ENCODE measurements at regions not wholly inside any gene's neighbourhood (a gene's known extent, or its start where the extent isn't known, plus 50 kb on each side); places are given as distances from the start of the nearest gene placed in this dataset.
"Not testable (repeated sequence)": the region's sequence is repeated elsewhere in the genome, so short reads cannot be mapped to it uniquely, and the experiment has no call there.

DNA sequence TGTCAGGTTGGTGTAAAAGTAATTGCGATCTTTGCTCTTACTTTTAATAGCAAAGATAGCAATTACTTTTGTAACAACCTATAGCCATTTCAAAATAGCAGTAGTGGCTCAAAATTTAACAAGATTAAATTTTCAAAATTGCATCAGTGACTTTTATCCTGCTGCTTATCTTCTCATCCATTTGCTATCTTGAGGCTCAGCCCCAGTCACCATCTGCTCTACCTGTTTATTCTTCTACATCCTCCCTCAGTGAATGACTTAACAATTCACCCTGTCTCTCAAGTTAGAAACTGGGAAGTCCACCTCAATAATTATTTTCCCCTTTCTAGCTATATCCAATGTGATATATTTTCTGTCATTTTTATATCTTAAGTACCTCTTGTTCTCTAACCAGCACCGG lies 148.6 kb upstream of the ZNF804A start:
- Histone ChIP-seq H3K27me3 (ENCODE audit: control insufficient read depth in 2 of 2, insufficient read depth in 2 of 2, low read length in 2 of 2) (no peaks in the 10 kb centered on the region), H3K9me3 (ENCODE audit: control insufficient read depth in 2 of 3, low read length in 3 of 3) (no peaks in the 10 kb centered on the region), H3K36me3 (ENCODE audit: control insufficient read depth in 2 of 3, insufficient read depth in 3 of 3, low read length in 3 of 3) (no peaks in the 10 kb centered on the region), H3K27ac (ENCODE audit: low read depth, low read length) (no peak overlapping the region), H3K4me3 (ENCODE audit: low read length) (no peak overlapping the region), H3K4me1 (ENCODE audit: control insufficient read depth in 2 of 2, insufficient read depth in 2 of 2, low read length in 2 of 2) (no peaks in the 10 kb centered on the region)
- intact Hi-C loops (cut with micrococcal nuclease): no loop called here
- Mint-ChIP-seq H3K4me3 (no peak overlapping the region), H3K9me3 (peaks cover 0 to 9% (median 0%) of the 10 kb centered on the region in 11 donors), H3K27ac (no peak overlapping the region), H3K36me3 (no peaks in the 10 kb centered on the region), H3K27me3 (no peaks in the 10 kb centered on the region), H3K4me1 (no peaks in the 10 kb centered on the region)
- ChIA-PET POLR2A (no interaction called here), CTCF (no interaction called here)
- DNase-seq: no peak
- no peak for ATAC-seq

DNA sequence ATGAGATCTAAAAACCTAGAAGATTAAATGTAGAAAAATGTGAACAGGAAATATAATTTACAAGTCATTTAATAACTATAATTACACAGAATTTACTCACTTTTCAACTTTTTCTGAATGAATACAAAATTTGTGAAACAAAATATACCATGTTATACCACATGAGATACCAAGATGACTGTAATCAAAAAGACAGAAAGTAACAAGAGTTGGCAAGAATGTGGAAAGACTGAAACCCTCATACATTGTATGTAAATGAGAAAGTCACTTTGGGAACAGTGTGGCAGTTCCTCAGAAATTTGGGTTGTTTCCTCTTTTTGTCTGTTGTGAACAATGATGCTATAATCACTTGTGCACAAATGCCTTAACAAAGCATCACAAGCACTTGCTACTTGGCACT lies 145.4 kb upstream of the ZNF804A start:
- ChIA-PET CTCF (no interaction called here), POLR2A (no interaction called here)
- no peaks in the 10 kb centered on the region for H3K4me1 Mint-ChIP-seq
- no peak overlapping the region for H3K4me3 Mint-ChIP-seq
- H3K4me3 ChIP-seq (ENCODE audit: low read length): no peak overlapping the region
- no peak overlapping the region for H3K27ac ChIP-seq (ENCODE audit: low read depth, low read length)
- ATAC-seq (no peak), DNase-seq (no peak)
- no peaks in the 10 kb centered on the region for H3K36me3 Mint-ChIP-seq
- no peaks in the 10 kb centered on the region for H3K4me1 ChIP-seq (ENCODE audit: control insufficient read depth in 2 of 2, insufficient read depth in 2 of 2, low read length in 2 of 2)
- H3K9me3 Mint-ChIP-seq: peaks cover 0 to 9% (median 0%) of the 10 kb centered on the region in 11 donors
- H3K27ac Mint-ChIP-seq: no peak overlapping the region
- intact Hi-C loops (cut with micrococcal nuclease): no loop called here
- H3K9me3 ChIP-seq (ENCODE audit: control insufficient read depth in 2 of 3, low read length in 3 of 3): no peaks in the 10 kb centered on the region
- no peaks in the 10 kb centered on the region for H3K27me3 Mint-ChIP-seq
- H3K36me3 ChIP-seq (ENCODE audit: control insufficient read depth in 2 of 3, insufficient read depth in 3 of 3, low read length in 3 of 3): no peaks in the 10 kb centered on the region
- H3K27me3 ChIP-seq (ENCODE audit: control insufficient read depth in 2 of 2, insufficient read depth in 2 of 2, low read length in 2 of 2): no peaks in the 10 kb centered on the region

DNA sequence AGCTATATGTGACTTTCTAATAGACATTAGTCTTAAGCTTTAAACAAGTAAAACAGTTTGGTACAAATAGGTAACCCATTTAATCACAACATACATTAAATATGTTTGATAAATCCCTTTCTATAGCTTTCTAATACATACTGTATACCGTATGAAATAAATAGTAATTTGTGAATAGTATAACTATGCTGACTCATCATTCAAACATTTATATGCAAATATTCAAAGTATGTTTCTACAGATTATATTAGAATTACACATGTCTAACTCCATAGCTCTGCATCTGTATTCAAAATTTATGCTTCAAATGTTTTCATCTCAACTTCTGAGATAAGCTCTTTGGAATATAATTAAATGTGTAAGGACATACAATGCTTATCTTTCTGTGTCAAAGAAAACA lies 142.7 kb upstream of the ZNF804A start:
- Mint-ChIP-seq H3K27me3 (no peaks in the 10 kb centered on the region), H3K27ac (no peak overlapping the region), H3K9me3 (peaks cover 0 to 5% (median 0%) of the 10 kb centered on the region in 11 donors), H3K4me3 (no peak overlapping the region), H3K4me1 (no peaks in the 10 kb centered on the region), H3K36me3 (no peaks in the 10 kb centered on the region)
- Histone ChIP-seq H3K4me1 (ENCODE audit: control insufficient read depth in 2 of 2, insufficient read depth in 2 of 2, low read length in 2 of 2) (no peaks in the 10 kb centered on the region), H3K4me3 (ENCODE audit: low read length) (no peak overlapping the region), H3K36me3 (ENCODE audit: control insufficient read depth in 2 of 3, insufficient read depth in 3 of 3, low read length in 3 of 3) (no peaks in the 10 kb centered on the region), H3K27me3 (ENCODE audit: control insufficient read depth in 2 of 2, insufficient read depth in 2 of 2, low read length in 2 of 2) (no peaks in the 10 kb centered on the region), H3K9me3 (ENCODE audit: control insufficient read depth in 2 of 3, low read length in 3 of 3) (no peaks in the 10 kb centered on the region), H3K27ac (ENCODE audit: low read depth, low read length) (no peak overlapping the region)
- DNase-seq (no peak), ATAC-seq (no peak)
- CTCF ChIA-PET: no interaction called here
- POLR2A ChIA-PET: no interaction called here
- intact Hi-C loops (cut with micrococcal nuclease): no loop called here

DNA sequence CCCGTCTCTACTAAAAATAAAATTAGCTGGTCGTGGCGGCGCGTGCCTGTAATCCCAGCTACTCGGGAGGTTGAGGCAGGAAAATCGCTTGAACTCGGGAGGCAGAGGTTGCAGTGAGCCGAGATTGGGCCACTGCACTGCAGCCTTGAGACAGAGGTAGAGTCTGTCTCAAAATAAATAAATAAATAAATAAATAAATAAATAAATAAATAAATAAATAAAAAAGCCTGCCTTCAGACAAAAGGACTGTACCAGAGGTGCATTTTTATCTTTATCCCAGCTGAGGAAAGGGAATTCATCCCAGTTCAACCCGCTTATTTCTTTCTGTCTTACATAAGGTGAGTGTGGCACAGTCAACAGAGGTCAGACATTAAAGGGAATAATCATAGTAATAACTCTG lies 141.6 kb upstream of the ZNF804A start:
- H3K36me3 ChIP-seq (ENCODE audit: control insufficient read depth in 2 of 3, insufficient read depth in 3 of 3, low read length in 3 of 3); DNase-seq; H3K27me3 Mint-ChIP-seq; H3K9me3 ChIP-seq (ENCODE audit: control insufficient read depth in 2 of 3, low read length in 3 of 3); H3K9me3 Mint-ChIP-seq; POLR2A ChIA-PET; H3K4me3 Mint-ChIP-seq; intact Hi-C loops (cut with micrococcal nuclease); H3K27me3 ChIP-seq (ENCODE audit: control insufficient read depth in 2 of 2, insufficient read depth in 2 of 2, low read length in 2 of 2); CTCF ChIA-PET; H3K4me3 ChIP-seq (ENCODE audit: low read length); H3K4me1 Mint-ChIP-seq; H3K36me3 Mint-ChIP-seq; H3K4me1 ChIP-seq (ENCODE audit: control insufficient read depth in 2 of 2, insufficient read depth in 2 of 2, low read length in 2 of 2); ATAC-seq; H3K27ac Mint-ChIP-seq; H3K27ac ChIP-seq (ENCODE audit: low read depth, low read length): not testable (repeated sequence)

DNA sequence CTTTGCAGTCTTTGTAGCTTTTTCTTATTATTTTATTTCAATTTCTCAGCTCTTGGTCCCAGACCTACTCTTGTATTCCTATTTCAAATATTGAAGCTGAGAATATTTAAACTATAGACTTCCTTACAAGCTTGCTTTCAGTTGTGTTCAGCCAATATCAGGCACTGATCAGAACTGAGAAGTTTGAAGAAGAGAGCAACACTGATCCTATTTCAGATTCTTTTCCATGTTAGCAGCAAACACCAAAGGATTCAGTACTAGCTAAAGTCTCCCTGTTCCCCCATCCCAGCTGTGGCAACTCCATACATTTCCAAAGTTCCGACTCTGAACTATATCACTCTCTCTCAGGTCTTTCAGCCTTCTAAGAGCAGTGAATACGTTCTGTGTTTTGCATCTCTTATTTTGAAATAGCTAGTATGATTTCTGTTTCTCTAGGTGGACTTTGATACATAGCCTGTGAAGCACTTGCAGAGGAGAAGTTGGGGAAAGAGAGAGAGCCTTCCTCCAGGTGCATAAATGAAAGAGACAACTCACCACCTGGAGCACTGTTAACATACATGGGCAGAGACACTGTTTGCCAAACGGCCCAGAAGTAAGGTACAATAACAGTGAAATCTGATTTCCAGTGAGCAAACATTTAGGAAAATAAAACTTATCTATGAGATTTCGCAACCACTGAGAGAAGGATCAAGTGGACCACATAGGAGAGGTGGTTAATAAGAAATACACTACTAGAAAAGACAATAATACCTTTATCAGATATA lies 135.0 kb upstream of the ZNF804A start:
- Histone ChIP-seq H3K4me1 (ENCODE audit: control insufficient read depth in 2 of 2, insufficient read depth in 2 of 2, low read length in 2 of 2) (no peaks in the 10 kb centered on the region), H3K4me3 (ENCODE audit: low read length) (no peak overlapping the region), H3K36me3 (ENCODE audit: control insufficient read depth in 2 of 3, insufficient read depth in 3 of 3, low read length in 3 of 3) (no peaks in the 10 kb centered on the region), H3K9me3 (ENCODE audit: control insufficient read depth in 2 of 3, low read length in 3 of 3) (no peaks in the 10 kb centered on the region), H3K27ac (ENCODE audit: low read depth, low read length) (no peak overlapping the region), H3K27me3 (ENCODE audit: control insufficient read depth in 2 of 2, insufficient read depth in 2 of 2, low read length in 2 of 2) (no peaks in the 10 kb centered on the region)
- Mint-ChIP-seq H3K27me3 (no peaks in the 10 kb centered on the region), H3K27ac (no peak overlapping the region), H3K4me3 (no peak overlapping the region), H3K36me3 (no peaks in the 10 kb centered on the region), H3K4me1 (no peaks in the 10 kb centered on the region), H3K9me3 (peaks cover 0 to 12% (median 0%) of the 10 kb centered on the region in 11 donors)
- intact Hi-C loops (cut with micrococcal nuclease): no loop called here
- no peak for ATAC-seq
- ChIA-PET CTCF (no interaction called here), POLR2A (no interaction called here)
- no peak for DNase-seq

DNA sequence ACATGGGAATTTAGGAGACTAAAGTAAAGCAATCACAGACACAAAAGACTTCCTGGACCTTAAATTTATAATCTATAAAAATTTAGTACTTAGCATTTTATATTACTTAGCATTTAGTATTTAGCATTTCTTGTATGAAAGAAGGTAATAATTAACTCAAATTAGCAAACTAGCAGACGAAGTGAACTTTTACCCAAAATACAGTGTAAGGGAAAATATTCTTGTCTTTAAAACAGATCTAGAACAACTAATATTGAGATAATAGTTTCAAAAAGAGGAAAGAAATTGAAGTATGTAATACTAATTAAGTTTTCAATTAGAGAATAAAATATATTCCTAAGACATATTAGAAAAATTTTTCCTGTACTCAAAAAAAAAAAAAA lies 134.5 kb upstream of the ZNF804A start:
- no peak overlapping the region for H3K4me3 ChIP-seq (ENCODE audit: low read length)
- H3K27ac ChIP-seq (ENCODE audit: low read depth, low read length): no peak overlapping the region
- no peak overlapping the region for H3K27ac Mint-ChIP-seq
- CTCF ChIA-PET: no interaction called here
- DNase-seq: no peak
- H3K9me3 Mint-ChIP-seq: peaks cover 0 to 12% (median 0%) of the 10 kb centered on the region in 11 donors
- H3K27me3 Mint-ChIP-seq: no peaks in the 10 kb centered on the region
- H3K9me3 ChIP-seq (ENCODE audit: control insufficient read depth in 2 of 3, low read length in 3 of 3): no peaks in the 10 kb centered on the region
- intact Hi-C loops (cut with micrococcal nuclease): no loop called here
- no peaks in the 10 kb centered on the region for H3K36me3 Mint-ChIP-seq
- no peak for ATAC-seq
- H3K4me1 Mint-ChIP-seq: no peaks in the 10 kb centered on the region
- POLR2A ChIA-PET: no interaction called here
- no peaks in the 10 kb centered on the region for H3K36me3 ChIP-seq (ENCODE audit: control insufficient read depth in 2 of 3, insufficient read depth in 3 of 3, low read length in 3 of 3)
- H3K4me3 Mint-ChIP-seq: no peak overlapping the region
- H3K4me1 ChIP-seq (ENCODE audit: control insufficient read depth in 2 of 2, insufficient read depth in 2 of 2, low read length in 2 of 2): no peaks in the 10 kb centered on the region
- H3K27me3 ChIP-seq (ENCODE audit: control insufficient read depth in 2 of 2, insufficient read depth in 2 of 2, low read length in 2 of 2): no peaks in the 10 kb centered on the region

DNA sequence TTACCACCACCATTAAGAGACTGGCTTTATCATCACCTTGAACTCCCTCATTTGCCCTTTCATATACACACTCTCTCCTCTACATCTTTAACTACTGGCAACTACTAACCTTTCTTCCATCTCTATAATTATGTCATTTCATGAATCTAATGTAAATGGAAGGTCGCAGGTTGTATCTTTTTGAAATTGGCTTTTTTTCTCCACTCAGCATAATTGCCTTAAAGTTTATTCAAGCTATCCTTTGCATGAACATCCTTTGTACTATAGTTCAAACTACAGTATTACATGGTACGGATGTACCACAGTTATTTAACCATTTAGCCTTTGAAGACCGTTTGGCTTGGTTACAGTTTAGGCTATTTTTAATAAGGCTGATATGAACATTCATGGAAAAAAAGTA lies 129.5 kb upstream of the ZNF804A start:
- Histone ChIP-seq H3K27ac (ENCODE audit: low read depth, low read length) (no peak overlapping the region), H3K9me3 (ENCODE audit: control insufficient read depth in 2 of 3, low read length in 3 of 3) (no peaks in the 10 kb centered on the region), H3K36me3 (ENCODE audit: control insufficient read depth in 2 of 3, insufficient read depth in 3 of 3, low read length in 3 of 3) (no peaks in the 10 kb centered on the region), H3K4me1 (ENCODE audit: control insufficient read depth in 2 of 2, insufficient read depth in 2 of 2, low read length in 2 of 2) (no peaks in the 10 kb centered on the region), H3K4me3 (ENCODE audit: low read length) (no peak overlapping the region), H3K27me3 (ENCODE audit: control insufficient read depth in 2 of 2, insufficient read depth in 2 of 2, low read length in 2 of 2) (no peaks in the 10 kb centered on the region)
- Mint-ChIP-seq H3K4me3 (no peak overlapping the region), H3K9me3 (peaks cover 0 to 12% (median 0%) of the 10 kb centered on the region in 11 donors), H3K27ac (no peak overlapping the region), H3K4me1 (no peaks in the 10 kb centered on the region), H3K36me3 (no peaks in the 10 kb centered on the region), H3K27me3 (no peaks in the 10 kb centered on the region)
- ATAC-seq (no peak), DNase-seq (no peak)
- intact Hi-C loops (cut with micrococcal nuclease): no loop called here
- ChIA-PET CTCF (no interaction called here), POLR2A (no interaction called here)

Measured in naive thymus-derived CD4-positive, alpha-beta T cell (primary cell).